ENCODE measurements at regions not wholly inside any gene's neighbourhood (a gene's known extent, or its start where the extent isn't known, plus 50 kb on each side); places are given as distances from the start of the nearest gene placed in this dataset.
A peak's percentile ranks its signal among the peaks of the same experiment; 100 is the strongest.

- Mint-ChIP-seq H3K9me3 (no peaks in the 10 kb centered on the region), H3K4me3 (no peak overlapping the region), H3K27me3 (no peaks in the 10 kb centered on the region), H3K36me3 (no peaks in the 10 kb centered on the region), H3K27ac (no peak overlapping the region), H3K4me1 (ENCODE audit: low read depth in 2 of 2) (no peaks in the 10 kb centered on the region)
- DNase-seq (ENCODE audit: low spot score) (no peak), ATAC-seq (no peak)
Observed at GRCh38 chr5:52491071-52491787, 296.5 kb upstream of the ITGA1 start.

GRCh38 chr5:52491818-52492217, 295.9 kb upstream of the ITGA1 start:
- DNase-seq (ENCODE audit: low spot score) (no peak), ATAC-seq (no peak)
- no peak overlapping the region for H3K27ac Mint-ChIP-seq
- no peaks in the 10 kb centered on the region for H3K4me1 Mint-ChIP-seq (ENCODE audit: low read depth in 2 of 2)
- H3K4me3 Mint-ChIP-seq: no peak overlapping the region
- no peaks in the 10 kb centered on the region for H3K36me3 Mint-ChIP-seq
- H3K9me3 Mint-ChIP-seq: peaks cover 2% of the 10 kb centered on the region
- H3K27me3 Mint-ChIP-seq: no peaks in the 10 kb centered on the region

GRCh38 chr5:52497133-52497693, 290.5 kb upstream of the ITGA1 start:
- H3K36me3 Mint-ChIP-seq: no peaks in the 10 kb centered on the region
- H3K9me3 Mint-ChIP-seq: peaks cover 9% of the 10 kb centered on the region
- no peak overlapping the region for H3K4me3 Mint-ChIP-seq
- DNase-seq (ENCODE audit: low spot score): no peak
- H3K27me3 Mint-ChIP-seq: no peaks in the 10 kb centered on the region
- no peak overlapping the region for H3K27ac Mint-ChIP-seq
- ATAC-seq: no peak
- no peaks in the 10 kb centered on the region for H3K4me1 Mint-ChIP-seq (ENCODE audit: low read depth in 2 of 2)

- Mint-ChIP-seq H3K36me3 (no peaks in the 10 kb centered on the region), H3K27ac (no peak overlapping the region), H3K4me1 (ENCODE audit: low read depth in 2 of 2) (no peaks in the 10 kb centered on the region), H3K27me3 (no peaks in the 10 kb centered on the region), H3K9me3 (peaks cover 9% of the 10 kb centered on the region), H3K4me3 (no peak overlapping the region)
- no peak for ATAC-seq
- DNase-seq (ENCODE audit: low spot score): no peak
Observed at GRCh38 chr5:52498607-52499006, 289.1 kb upstream of the ITGA1 start.

- Mint-ChIP-seq H3K36me3 (no peaks in the 10 kb centered on the region), H3K27ac (no peak overlapping the region), H3K4me1 (ENCODE audit: low read depth in 2 of 2) (peaks cover 0 to 8% of the 10 kb centered on the region in 2 donors), H3K4me3 (no peak overlapping the region), H3K27me3 (no peaks in the 10 kb centered on the region), H3K9me3 (peaks cover 6% of the 10 kb centered on the region)
- ATAC-seq (no peak), DNase-seq (ENCODE audit: low spot score) (no peak)
Observed at GRCh38 chr5:52502460-52502999, 285.2 kb upstream of the ITGA1 start.

- Mint-ChIP-seq H3K27ac (no peak overlapping the region), H3K36me3 (no peaks in the 10 kb centered on the region), H3K9me3 (peaks cover 6% of the 10 kb centered on the region), H3K27me3 (no peaks in the 10 kb centered on the region), H3K4me3 (peak overlapping the region; percentile 20), H3K4me1 (ENCODE audit: low read depth in 2 of 2) (peaks cover 0 to 8% of the 10 kb centered on the region in 2 donors)
- DNase-seq (ENCODE audit: low spot score) (no peak), ATAC-seq (no peak)
Observed at GRCh38 chr5:52504584-52505240, 283.0 kb upstream of the ITGA1 start.

- H3K4me3 Mint-ChIP-seq: no peak overlapping the region
- ATAC-seq (no peak), DNase-seq (ENCODE audit: low spot score) (no peak)
- H3K4me1 Mint-ChIP-seq (ENCODE audit: low read depth in 2 of 2): peaks cover 0 to 3% of the 10 kb centered on the region in 2 donors
- no peak overlapping the region for H3K27ac Mint-ChIP-seq
- peaks cover 19% of the 10 kb centered on the region for H3K9me3 Mint-ChIP-seq
- no peaks in the 10 kb centered on the region for H3K27me3 Mint-ChIP-seq
- H3K36me3 Mint-ChIP-seq: peaks cover 4% of the 10 kb centered on the region
Observed at GRCh38 chr5:52517667-52518066, 270.0 kb upstream of the ITGA1 start.

- peaks cover 4% of the 10 kb centered on the region for H3K36me3 Mint-ChIP-seq
- no peak for DNase-seq (ENCODE audit: low spot score)
- no peak overlapping the region for H3K4me3 Mint-ChIP-seq
- no peaks in the 10 kb centered on the region for H3K27me3 Mint-ChIP-seq
- ATAC-seq: no peak
- peaks cover 13% of the 10 kb centered on the region for H3K9me3 Mint-ChIP-seq
- no peak overlapping the region for H3K27ac Mint-ChIP-seq
- peaks cover 0 to 3% of the 10 kb centered on the region in 2 donors for H3K4me1 Mint-ChIP-seq (ENCODE audit: low read depth in 2 of 2)
Observed at GRCh38 chr5:52520171-52520570, 267.5 kb upstream of the ITGA1 start.

- H3K9me3 Mint-ChIP-seq: peaks cover 11% of the 10 kb centered on the region
- no peaks in the 10 kb centered on the region for H3K27me3 Mint-ChIP-seq
- ATAC-seq (no peak), DNase-seq (ENCODE audit: low spot score) (no peak)
- no peaks in the 10 kb centered on the region for H3K36me3 Mint-ChIP-seq
- H3K4me3 Mint-ChIP-seq: no peak overlapping the region
- H3K27ac Mint-ChIP-seq: no peak overlapping the region
- peaks cover 0 to 3% of the 10 kb centered on the region in 2 donors for H3K4me1 Mint-ChIP-seq (ENCODE audit: low read depth in 2 of 2)
Observed at GRCh38 chr5:52521236-52521635, 266.5 kb upstream of the ITGA1 start.

GRCh38 chr5:52523701-52524100, 264.0 kb upstream of the ITGA1 start:
- Mint-ChIP-seq H3K4me3 (no peak overlapping the region), H3K36me3 (no peaks in the 10 kb centered on the region), H3K9me3 (peaks cover 14% of the 10 kb centered on the region), H3K4me1 (ENCODE audit: low read depth in 2 of 2) (peaks cover 0 to 3% of the 10 kb centered on the region in 2 donors), H3K27ac (no peak overlapping the region), H3K27me3 (peaks cover 0 to 6% of the 10 kb centered on the region in 2 donors)
- ATAC-seq (no peak), DNase-seq (ENCODE audit: low spot score) (no peak)

- H3K27me3 Mint-ChIP-seq: peaks cover 0 to 12% of the 10 kb centered on the region in 2 donors
- H3K4me1 Mint-ChIP-seq (ENCODE audit: low read depth in 2 of 2): no peaks in the 10 kb centered on the region
Observed at GRCh38 chr5:52531105-52531504, 256.6 kb upstream of the ITGA1 start.

GRCh38 chr5:52543594-52543993, 244.1 kb upstream of the ITGA1 start:
- H3K4me3 Mint-ChIP-seq: no peak overlapping the region
- peaks cover 0 to 8% of the 10 kb centered on the region in 2 donors for H3K27me3 Mint-ChIP-seq
- DNase-seq (ENCODE audit: low spot score) (no peak), ATAC-seq (no peak)
- no peak overlapping the region for H3K27ac Mint-ChIP-seq
- no peaks in the 10 kb centered on the region for H3K36me3 Mint-ChIP-seq
- H3K9me3 Mint-ChIP-seq: no peaks in the 10 kb centered on the region
- H3K4me1 Mint-ChIP-seq (ENCODE audit: low read depth in 2 of 2): no peaks in the 10 kb centered on the region

More at GRCh38 chr5:52531105-52531504, 256.6 kb upstream of the ITGA1 start:
- H3K9me3 Mint-ChIP-seq: peaks cover 30% of the 10 kb centered on the region
- peaks cover 4% of the 10 kb centered on the region for H3K36me3 Mint-ChIP-seq
- no peak overlapping the region for H3K27ac Mint-ChIP-seq
- ATAC-seq (no peak), DNase-seq (ENCODE audit: low spot score) (no peak)
- H3K4me3 Mint-ChIP-seq: no peak overlapping the region

- H3K27me3 Mint-ChIP-seq: peaks cover 0 to 8% of the 10 kb centered on the region in 2 donors
- no peaks in the 10 kb centered on the region for H3K36me3 Mint-ChIP-seq
- no peak overlapping the region for H3K4me3 Mint-ChIP-seq
- H3K4me1 Mint-ChIP-seq (ENCODE audit: low read depth in 2 of 2): no peaks in the 10 kb centered on the region
- no peaks in the 10 kb centered on the region for H3K9me3 Mint-ChIP-seq
- no peak for ATAC-seq
- DNase-seq (ENCODE audit: low spot score): no peak
- H3K27ac Mint-ChIP-seq: no peak overlapping the region
Observed at GRCh38 chr5:52544738-52545137, 243.0 kb upstream of the ITGA1 start.

- H3K27ac Mint-ChIP-seq: no peak overlapping the region
- no peak overlapping the region for H3K4me3 Mint-ChIP-seq
- ATAC-seq (no peak), DNase-seq (ENCODE audit: low spot score) (no peak)
- H3K36me3 Mint-ChIP-seq: no peaks in the 10 kb centered on the region
- peaks cover 8% of the 10 kb centered on the region for H3K9me3 Mint-ChIP-seq
- H3K27me3 Mint-ChIP-seq: peaks cover 0 to 9% of the 10 kb centered on the region in 2 donors
- no peaks in the 10 kb centered on the region for H3K4me1 Mint-ChIP-seq (ENCODE audit: low read depth in 2 of 2)
Observed at GRCh38 chr5:52554293-52554692, 233.4 kb upstream of the ITGA1 start.
